Thyroid gland (tissue), 4 donors: ENCODE measurements at regions not wholly inside any gene's neighbourhood (a gene's known extent, or its start where the extent isn't known, plus 50 kb on each side); places are given as distances from the start of the nearest gene placed in this dataset.

Experiments
- DNase-seq, 2 donors: peaks; one replicate each; pipeline ENCODE4 v3.0.0-alpha.2; 2019
- H3K27ac ChIP-seq, 3 donors: fragments of 200-600 bp; sonication (generic); 1 replicate in 2 of 3; 2 replicates in 1 of 3; pipeline ENCODE4 v1.5.1; 2016 to 2019; ENCODE audit warnings: mild to moderate bottlenecking in 1 of 3, moderate library complexity in 1 of 3
- H3K27me3 ChIP-seq: fragments of 200-600 bp; sonication (generic); one replicate; pipeline ENCODE4 v1.5.1; 2019
- H3K36me3 ChIP-seq, 2 donors: fragments of 200-600 bp; sonication (generic); one replicate each; pipeline ENCODE4 v1.5.1; 2016 to 2019
- H3K4me1 ChIP-seq, 2 donors: fragments of 200-600 bp; sonication (generic); one replicate each; pipeline ENCODE4 v1.5.1; 2017 to 2019
- H3K4me3 ChIP-seq, 3 donors: fragments of 200-600 bp; sonication (generic); replicated peaks in 1 of 3; 1 replicate in 2 of 3; 2 replicates in 1 of 3; pipeline ENCODE4 v1.5.1; 2016; ENCODE audit warnings: mild to moderate bottlenecking in 1 of 3
- H3K9me3 ChIP-seq: fragments of 200-600 bp; sonication (generic); one replicate; pipeline ENCODE4 v1.5.1; 2017
- CTCF ChIP-seq, 6 experiments: fragments of 200-600 bp in 3 of 6; fragments of 450-650 bp in 3 of 6; sonication (generic) in 3 of 6; IDR thresholded peaks; one replicate each; pipeline ENCODE4 v1.5.1; 2016 to 2019; ENCODE audit warnings: antibody characterized with exemption in 6 of 6, mild to moderate bottlenecking in 2 of 6, inconsistent platforms in 1 of 6, moderate library complexity in 1 of 6
- POLR2A ChIP-seq, 2 donors: fragments of 450-650 bp; IDR thresholded peaks; one replicate each; pipeline ENCODE4 v1.6.1; 2017; ENCODE audit warnings: antibody characterized with exemption in 2 of 2, mild to moderate bottlenecking in 2 of 2, moderate library complexity in 1 of 2
- WGBS, 2 donors: methylation state at CpG; one replicate each; pipeline ENCODE4 v1.1.5; 2017; 5-methylcytosine and 5-hydroxymethylcytosine counted together
- intact Hi-C: fragments of 100-400 bp; cut with DNase I; formaldehyde crosslinking; loops from one replicate; pipeline ENCODE4 v1.15.1; 2023

GRCh38 chr2:66846887-66847286 lies 412.0 kb downstream of the MEIS1 start:
- Histone ChIP-seq H3K4me3 (no peak overlapping the region), H3K36me3 (no peaks in the 10 kb centered on the region), H3K27me3 (no peaks in the 10 kb centered on the region), H3K9me3 (no peaks in the 10 kb centered on the region), H3K27ac (no peak overlapping the region), H3K4me1 (no peaks in the 10 kb centered on the region)
- WGBS, 2 donors: 82 to 87% methylated on average over 2 of the region's 2 CpGs
- intact Hi-C loops: no loop called here
- TF ChIP-seq POLR2A (IDR thresholded peaks at IDR 0.05) (no peak), CTCF (IDR thresholded peaks at IDR 0.05) (no peak)
- no peak for DNase-seq

- no peak overlapping the region for H3K27ac ChIP-seq
- no peaks in the 10 kb centered on the region for H3K27me3 ChIP-seq
- no peaks in the 10 kb centered on the region for H3K4me1 ChIP-seq
- H3K4me3 ChIP-seq: no peak overlapping the region
- TF ChIP-seq CTCF (IDR thresholded peaks at IDR 0.05) (no peak), POLR2A (IDR thresholded peaks at IDR 0.05) (no peak)
- no peaks in the 10 kb centered on the region for H3K9me3 ChIP-seq
- H3K36me3 ChIP-seq: no peaks in the 10 kb centered on the region
- DNase-seq: no peak
- intact Hi-C loops: no loop called here
- WGBS, 2 donors: 54 to 79% methylated on average over 8 to 9 of the region's 9 CpGs
These were observed 414.3 kb downstream of the MEIS1 start for GRCh38 chr2:66849153-66849755.

- no peaks in the 10 kb centered on the region for H3K4me1 ChIP-seq
These were observed 415.5 kb downstream of the MEIS1 start for GRCh38 chr2:66850376-66850775.

GRCh38 chr2:66851449-66851872 lies 416.5 kb downstream of the MEIS1 start:
- H3K4me1 ChIP-seq: no peaks in the 10 kb centered on the region
- intact Hi-C loops: no loop called here

More at GRCh38 chr2:66850376-66850775, 415.5 kb downstream of the MEIS1 start:
- H3K27ac ChIP-seq: no peak overlapping the region
- TF ChIP-seq CTCF (IDR thresholded peaks at IDR 0.05): no peak
- TF ChIP-seq POLR2A (IDR thresholded peaks at IDR 0.05): no peak
- H3K9me3 ChIP-seq: no peaks in the 10 kb centered on the region
- H3K4me3 ChIP-seq: no peak overlapping the region
- H3K27me3 ChIP-seq: no peaks in the 10 kb centered on the region
- 71 to 87% methylated on average over 9 to 10 of the region's 10 CpGs for WGBS, 2 donors
- H3K36me3 ChIP-seq: no peaks in the 10 kb centered on the region
- no peak for DNase-seq
- intact Hi-C loops: no loop called here

More at GRCh38 chr2:66851449-66851872, 416.5 kb downstream of the MEIS1 start:
- WGBS, 2 donors: 69 to 78% methylated on average over 1 of the region's 1 CpG
- Histone ChIP-seq H3K27me3 (no peaks in the 10 kb centered on the region), H3K9me3 (no peaks in the 10 kb centered on the region), H3K4me3 (no peak overlapping the region), H3K36me3 (no peaks in the 10 kb centered on the region), H3K27ac (no peak overlapping the region)
- TF ChIP-seq POLR2A (IDR thresholded peaks at IDR 0.05) (no peak), CTCF (IDR thresholded peaks at IDR 0.05) (no peak)
- no peak for DNase-seq
